ENCODE measurements at regions not wholly inside any gene's neighbourhood (a gene's known extent, or its start where the extent isn't known, plus 50 kb on each side); places are given as distances from the start of the nearest gene placed in this dataset.

- H3K27ac Mint-ChIP-seq = peak overlapping the region; percentile 72; the same call in 1 of the 2 replicates
- H3K9me3 Mint-ChIP-seq = no peaks in the 10 kb centered on the region
- no peak for TF ChIP-seq CREB1 (CRISPR knock-in tag; IDR thresholded peaks at IDR 0.05; ENCODE audit: low read depth)
- TF ChIP-seq ZNF331 (CRISPR knock-in tag; IDR thresholded peaks at IDR 0.05; ENCODE audit: low read depth) = no peak
- TF ChIP-seq EZH2phosphoT487 (IDR thresholded peaks at IDR 0.05; ENCODE audit: unreplicated experiment) = no peak
- no peak for TF ChIP-seq JUNB (IDR thresholded peaks at IDR 0.05; ENCODE audit: unreplicated experiment)
- no peak for TF ChIP-seq ZNF114 (CRISPR knock-in tag; IDR thresholded peaks at IDR 0.05)
- no peak for TF ChIP-seq STAT1 (IDR thresholded peaks at IDR 0.05; ENCODE audit: unreplicated experiment)
- no peak for TF ChIP-seq POLR2AphosphoS5 (IDR thresholded peaks at IDR 0.05; ENCODE audit: low read depth)
- TF ChIP-seq, protein P1, sequence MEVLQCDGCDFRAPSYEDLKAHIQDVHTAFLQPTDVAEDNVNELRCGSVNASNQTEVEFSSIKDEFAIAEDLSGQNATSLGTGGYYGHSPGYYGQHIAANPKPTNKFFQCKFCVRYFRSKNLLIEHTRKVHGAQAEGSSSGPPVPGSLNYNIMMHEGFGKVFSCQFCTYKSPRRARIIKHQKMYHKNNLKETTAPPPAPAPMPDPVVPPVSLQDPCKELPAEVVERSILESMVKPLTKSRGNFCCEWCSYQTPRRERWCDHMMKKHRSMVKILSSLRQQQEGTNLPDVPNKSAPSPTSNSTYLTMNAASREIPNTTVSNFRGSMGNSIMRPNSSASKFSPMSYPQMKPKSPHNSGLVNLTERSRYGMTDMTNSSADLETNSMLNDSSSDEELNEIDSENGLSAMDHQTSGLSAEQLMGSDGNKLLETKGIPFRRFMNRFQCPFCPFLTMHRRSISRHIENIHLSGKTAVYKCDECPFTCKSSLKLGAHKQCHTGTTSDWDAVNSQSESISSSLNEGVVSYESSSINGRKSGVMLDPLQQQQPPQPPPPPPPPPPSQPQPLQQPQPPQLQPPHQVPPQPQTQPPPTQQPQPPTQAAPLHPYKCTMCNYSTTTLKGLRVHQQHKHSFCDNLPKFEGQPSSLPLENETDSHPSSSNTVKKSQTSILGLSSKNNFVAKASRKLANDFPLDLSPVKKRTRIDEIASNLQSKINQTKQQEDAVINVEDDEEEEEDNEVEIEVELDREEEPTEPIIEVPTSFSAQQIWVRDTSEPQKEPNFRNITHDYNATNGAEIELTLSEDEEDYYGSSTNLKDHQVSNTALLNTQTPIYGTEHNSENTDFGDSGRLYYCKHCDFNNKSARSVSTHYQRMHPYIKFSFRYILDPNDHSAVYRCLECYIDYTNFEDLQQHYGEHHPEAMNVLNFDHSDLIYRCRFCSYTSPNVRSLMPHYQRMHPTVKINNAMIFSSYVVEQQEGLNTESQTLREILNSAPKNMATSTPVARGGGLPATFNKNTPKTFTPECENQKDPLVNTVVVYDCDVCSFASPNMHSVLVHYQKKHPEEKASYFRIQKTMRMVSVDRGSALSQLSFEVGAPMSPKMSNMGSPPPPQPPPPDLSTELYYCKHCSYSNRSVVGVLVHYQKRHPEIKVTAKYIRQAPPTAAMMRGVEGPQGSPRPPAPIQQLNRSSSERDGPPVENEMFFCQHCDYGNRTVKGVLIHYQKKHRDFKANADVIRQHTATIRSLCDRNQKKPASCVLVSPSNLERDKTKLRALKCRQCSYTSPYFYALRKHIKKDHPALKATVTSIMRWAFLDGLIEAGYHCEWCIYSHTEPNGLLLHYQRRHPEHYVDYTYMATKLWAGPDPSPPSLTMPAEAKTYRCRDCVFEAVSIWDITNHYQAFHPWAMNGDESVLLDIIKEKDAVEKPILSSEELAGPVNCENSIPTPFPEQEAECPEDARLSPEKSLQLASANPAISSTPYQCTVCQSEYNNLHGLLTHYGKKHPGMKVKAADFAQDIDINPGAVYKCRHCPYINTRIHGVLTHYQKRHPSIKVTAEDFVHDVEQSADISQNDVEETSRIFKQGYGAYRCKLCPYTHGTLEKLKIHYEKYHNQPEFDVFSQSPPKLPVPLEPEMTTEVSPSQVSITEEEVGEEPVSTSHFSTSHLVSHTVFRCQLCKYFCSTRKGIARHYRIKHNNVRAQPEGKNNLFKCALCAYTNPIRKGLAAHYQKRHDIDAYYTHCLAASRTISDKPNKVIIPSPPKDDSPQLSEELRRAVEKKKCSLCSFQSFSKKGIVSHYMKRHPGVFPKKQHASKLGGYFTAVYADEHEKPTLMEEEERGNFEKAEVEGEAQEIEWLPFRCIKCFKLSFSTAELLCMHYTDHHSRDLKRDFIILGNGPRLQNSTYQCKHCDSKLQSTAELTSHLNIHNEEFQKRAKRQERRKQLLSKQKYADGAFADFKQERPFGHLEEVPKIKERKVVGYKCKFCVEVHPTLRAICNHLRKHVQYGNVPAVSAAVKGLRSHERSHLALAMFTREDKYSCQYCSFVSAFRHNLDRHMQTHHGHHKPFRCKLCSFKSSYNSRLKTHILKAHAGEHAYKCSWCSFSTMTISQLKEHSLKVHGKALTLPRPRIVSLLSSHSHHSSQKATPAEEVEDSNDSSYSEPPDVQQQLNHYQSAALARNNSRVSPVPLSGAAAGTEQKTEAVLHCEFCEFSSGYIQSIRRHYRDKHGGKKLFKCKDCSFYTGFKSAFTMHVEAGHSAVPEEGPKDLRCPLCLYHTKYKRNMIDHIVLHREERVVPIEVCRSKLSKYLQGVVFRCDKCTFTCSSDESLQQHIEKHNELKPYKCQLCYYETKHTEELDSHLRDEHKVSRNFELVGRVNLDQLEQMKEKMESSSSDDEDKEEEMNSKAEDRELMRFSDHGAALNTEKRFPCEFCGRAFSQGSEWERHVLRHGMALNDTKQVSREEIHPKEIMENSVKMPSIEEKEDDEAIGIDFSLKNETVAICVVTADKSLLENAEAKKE (CRISPR knock-in tag; IDR thresholded peaks at IDR 0.05) = no peak
- Histone ChIP-seq H3K27me3 (ENCODE audit: insufficient read depth) (no peaks in the 10 kb centered on the region), H3F3A (replicated peaks; ENCODE audit: low read depth) (no peaks in the 10 kb centered on the region), H3K79me2 (replicated peaks; ENCODE audit: insufficient read depth) (no peaks in the 10 kb centered on the region), H3K4me2 (no peak overlapping the region; the same call in 1 of the 2 replicates), H3K36me3 (ENCODE audit: insufficient read depth) (no peaks in the 10 kb centered on the region), H2AFZ (peak overlapping the region; percentile 95), H3K4me1 (ENCODE audit: insufficient read depth) (peaks cover 4% of the 10 kb centered on the region), H3K27ac (ENCODE audit: low read depth) (no peak overlapping the region), H4K20me1 (replicated peaks; ENCODE audit: insufficient read depth) (no peaks in the 10 kb centered on the region), H3K9me2 (ENCODE audit: insufficient read depth) (no peaks in the 10 kb centered on the region), H3K4me3 (no peak overlapping the region)
- no peak overlapping the region for H3K4me3 Mint-ChIP-seq
- ATAC-seq (peak; percentile 97), DNase-seq (ENCODE audit: low spot score) (peak; percentile 37)
- H3K36me3 Mint-ChIP-seq (ENCODE audit: low read depth) = no peaks in the 10 kb centered on the region
- H3K27me3 Mint-ChIP-seq (ENCODE audit: insufficient read depth, low read depth, poor library complexity) = no peaks in the 10 kb centered on the region
- H3K4me1 Mint-ChIP-seq = peaks cover 11% of the 10 kb centered on the region
Observed at GRCh38 chr2:216985658-216986141, 125.8 kb upstream of the TNP1 start.
